HFFc6 (cell line): ENCODE measurements at regions not wholly inside any gene's neighbourhood (a gene's known extent, or its start where the extent isn't known, plus 50 kb on each side); places are given as distances from the start of the nearest gene placed in this dataset.

Experiments used
- DNase-seq: peaks from one replicate; pipeline ENCODE4 v3.0.0-alpha.2; 2018
- H3K27ac Mint-ChIP-seq: 2 replicates; pipeline ENCODE4 v1.8.0; 2020; ENCODE audit warnings: mild to moderate bottlenecking, mixed read lengths
- H3K27me3 Mint-ChIP-seq: 2 replicates; pipeline ENCODE4 v1.8.0; 2021; ENCODE audit warnings: mild to moderate bottlenecking, moderate library complexity, mixed read lengths; ENCODE audit not compliant: insufficient read depth
- H3K36me3 Mint-ChIP-seq: 2 replicates; pipeline ENCODE4 v1.8.0; 2021; ENCODE audit warnings: low read depth, mixed read lengths
- H3K4me1 Mint-ChIP-seq: 2 replicates; pipeline ENCODE4 v1.8.0; 2020; ENCODE audit warnings: low read depth, mixed read lengths
- H3K4me3 Mint-ChIP-seq: 2 replicates; pipeline ENCODE4 v1.8.0; 2020; ENCODE audit warnings: mild to moderate bottlenecking, moderate library complexity, mixed read lengths
- H3K9me3 Mint-ChIP-seq: 2 replicates; pipeline ENCODE4 v1.8.0; 2020; ENCODE audit warnings: mild to moderate bottlenecking, mixed read lengths
- TF ChIP-seq, protein P1 (sequence below): fragments of 200-600 bp; sonication (generic); IDR thresholded peaks from 2 replicates; pipeline ENCODE4 v1.5.0; 2021; ENCODE audit warnings: antibody characterized with exemption, mild to moderate bottlenecking

DNA sequence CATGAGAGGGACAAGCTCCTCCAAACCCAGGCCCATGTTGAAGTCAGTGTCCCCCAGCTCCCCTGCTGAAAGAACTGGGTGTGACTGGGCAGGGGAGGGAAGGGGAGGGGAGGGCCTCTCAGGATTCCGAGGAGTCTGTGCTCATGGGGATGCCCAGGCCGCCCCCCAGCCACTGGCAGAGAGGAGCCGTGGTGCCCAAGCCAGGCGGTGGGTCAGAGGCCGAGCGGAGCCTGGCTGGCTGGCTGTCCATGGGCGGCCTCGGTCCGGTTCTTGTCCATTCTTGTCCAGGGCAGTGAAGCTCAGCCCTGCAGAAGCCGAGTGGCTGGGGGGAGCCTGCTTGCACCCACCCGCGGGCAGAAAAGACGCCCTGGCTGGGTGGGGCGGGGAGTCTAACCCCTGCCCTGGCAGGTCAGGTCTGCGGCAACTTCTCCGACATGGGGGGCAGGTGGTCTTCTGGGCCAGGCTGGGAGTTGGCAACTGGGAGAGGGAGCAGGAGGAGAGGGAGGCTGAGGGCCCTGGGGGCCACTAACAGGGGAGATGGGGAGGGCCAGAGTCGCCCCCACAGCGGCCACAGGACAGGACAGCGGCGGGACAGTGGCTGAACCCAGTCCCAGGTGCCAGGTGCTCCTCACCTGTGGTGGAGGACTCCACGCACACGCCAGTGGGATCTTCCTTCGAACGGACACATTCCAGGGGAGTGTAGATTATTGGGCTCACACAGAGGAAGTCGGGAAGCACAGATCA is 54.1 kb downstream of the FOXL3 start:
- H3K27ac Mint-ChIP-seq = no peak overlapping the region
- peaks cover 8% of the 10 kb centered on the region; the same call in 1 of the 2 replicates for H3K9me3 Mint-ChIP-seq
- no peaks in the 10 kb centered on the region for H3K4me1 Mint-ChIP-seq
- DNase-seq = no peak
- no peaks in the 10 kb centered on the region for H3K36me3 Mint-ChIP-seq
- TF ChIP-seq, protein P1, sequence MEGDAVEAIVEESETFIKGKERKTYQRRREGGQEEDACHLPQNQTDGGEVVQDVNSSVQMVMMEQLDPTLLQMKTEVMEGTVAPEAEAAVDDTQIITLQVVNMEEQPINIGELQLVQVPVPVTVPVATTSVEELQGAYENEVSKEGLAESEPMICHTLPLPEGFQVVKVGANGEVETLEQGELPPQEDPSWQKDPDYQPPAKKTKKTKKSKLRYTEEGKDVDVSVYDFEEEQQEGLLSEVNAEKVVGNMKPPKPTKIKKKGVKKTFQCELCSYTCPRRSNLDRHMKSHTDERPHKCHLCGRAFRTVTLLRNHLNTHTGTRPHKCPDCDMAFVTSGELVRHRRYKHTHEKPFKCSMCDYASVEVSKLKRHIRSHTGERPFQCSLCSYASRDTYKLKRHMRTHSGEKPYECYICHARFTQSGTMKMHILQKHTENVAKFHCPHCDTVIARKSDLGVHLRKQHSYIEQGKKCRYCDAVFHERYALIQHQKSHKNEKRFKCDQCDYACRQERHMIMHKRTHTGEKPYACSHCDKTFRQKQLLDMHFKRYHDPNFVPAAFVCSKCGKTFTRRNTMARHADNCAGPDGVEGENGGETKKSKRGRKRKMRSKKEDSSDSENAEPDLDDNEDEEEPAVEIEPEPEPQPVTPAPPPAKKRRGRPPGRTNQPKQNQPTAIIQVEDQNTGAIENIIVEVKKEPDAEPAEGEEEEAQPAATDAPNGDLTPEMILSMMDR = no peak
- H3K4me3 Mint-ChIP-seq = no peak overlapping the region
- peaks cover 18% of the 10 kb centered on the region for H3K27me3 Mint-ChIP-seq

DNA sequence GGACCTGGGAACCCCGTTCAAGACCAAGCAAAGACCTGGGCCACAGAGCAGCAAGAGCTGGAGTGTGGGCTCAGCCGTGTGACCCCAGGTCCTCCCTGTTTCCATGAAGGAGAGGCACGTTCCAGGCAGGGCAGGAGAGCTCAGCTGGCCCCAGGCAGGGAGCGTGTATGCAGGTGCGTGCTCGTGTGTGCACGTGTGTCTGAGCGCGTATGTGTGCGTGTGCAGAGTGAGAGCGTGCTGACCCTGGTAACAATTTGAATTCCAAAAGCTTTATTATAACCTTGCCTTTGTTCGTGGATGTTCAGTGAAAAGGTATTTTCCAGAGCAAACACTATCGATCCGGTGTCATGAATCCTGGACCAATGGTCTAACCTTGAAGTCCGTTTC is 54.6 kb downstream of the FOXL3 start:
- Mint-ChIP-seq H3K9me3 (peaks cover 10% of the 10 kb centered on the region; the same call in 1 of the 2 replicates), H3K4me1 (no peaks in the 10 kb centered on the region), H3K36me3 (no peaks in the 10 kb centered on the region), H3K27ac (no peak overlapping the region), H3K4me3 (no peak overlapping the region), H3K27me3 (peaks cover 16% of the 10 kb centered on the region)
- DNase-seq = no peak
- TF ChIP-seq, protein P1 = no peak

DNA sequence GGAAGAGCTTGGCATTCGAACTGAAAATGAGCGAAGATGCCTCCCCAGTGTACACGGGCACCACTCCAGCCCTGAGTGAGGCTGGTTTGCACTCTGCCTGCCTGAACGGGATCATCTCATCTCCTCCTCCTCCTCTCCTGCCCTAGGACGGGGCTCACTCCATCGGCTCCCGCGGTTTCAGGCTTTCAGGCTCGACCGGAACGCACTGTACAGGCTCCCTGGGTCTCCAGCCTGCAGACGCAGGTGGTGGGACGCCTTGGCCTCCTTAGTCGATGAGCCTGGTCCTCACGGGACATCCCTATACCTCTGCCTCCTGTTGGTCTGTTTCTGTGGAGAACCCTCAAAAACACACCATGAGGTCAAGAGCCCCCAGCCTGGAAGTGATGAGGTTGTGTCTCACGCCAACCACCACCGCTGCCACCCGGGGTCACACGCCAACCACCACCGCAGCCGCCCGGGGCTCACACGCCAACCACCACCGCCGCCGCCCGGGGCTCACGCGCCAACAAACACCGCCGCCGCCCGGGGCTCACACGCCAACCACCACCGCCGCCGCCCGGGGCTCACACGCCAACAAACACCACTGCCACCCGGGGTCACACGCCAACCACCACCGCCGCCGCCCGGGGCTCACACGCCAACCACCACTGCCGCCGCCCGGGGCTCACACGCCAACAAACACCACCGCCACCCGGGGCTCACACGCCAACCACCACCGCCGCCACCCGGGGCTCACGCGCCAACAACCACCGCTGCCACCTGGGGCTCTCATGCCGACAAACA is 56.3 kb downstream of the FOXL3 start:
- Mint-ChIP-seq H3K36me3 (no peaks in the 10 kb centered on the region), H3K9me3 (peaks cover 10% of the 10 kb centered on the region; the same call in 1 of the 2 replicates), H3K27me3 (peaks cover 9% of the 10 kb centered on the region), H3K4me1 (no peaks in the 10 kb centered on the region), H3K27ac (no peak overlapping the region), H3K4me3 (no peak overlapping the region)
- TF ChIP-seq, protein P1 = no peak
- DNase-seq = no peak

DNA sequence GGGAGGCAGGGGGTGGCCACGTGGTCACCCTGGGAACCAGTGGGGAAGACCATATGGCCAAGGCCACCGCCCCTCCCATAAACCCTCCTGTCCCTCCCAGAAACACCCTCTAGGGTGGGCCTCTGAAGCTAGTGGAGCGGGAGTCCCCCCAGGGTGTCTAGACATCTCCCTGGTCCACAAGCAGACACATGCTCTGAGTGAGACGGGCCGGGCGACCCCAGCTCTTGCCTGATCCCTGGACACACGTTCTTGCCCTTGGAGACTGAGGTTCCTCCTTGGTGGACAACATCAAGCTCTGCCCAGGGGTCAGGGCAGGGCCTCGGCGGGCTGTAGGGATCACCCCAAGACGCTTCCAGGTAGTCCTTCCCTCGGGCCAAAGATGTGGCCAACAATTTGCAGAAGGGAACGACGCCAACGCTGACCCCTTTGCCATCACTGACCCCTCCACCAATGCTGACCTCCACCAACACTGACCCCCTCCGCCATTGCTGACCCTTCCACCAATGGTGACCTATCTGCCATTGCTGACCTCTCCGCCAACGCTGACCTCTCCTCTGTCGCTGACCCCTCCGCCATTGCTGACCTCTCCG is 57.1 kb downstream of the FOXL3 start:
- Mint-ChIP-seq H3K36me3 (peaks cover 5% of the 10 kb centered on the region; the same call in 1 of the 2 replicates), H3K27me3 (peaks cover 8% of the 10 kb centered on the region), H3K9me3 (peaks cover 16% of the 10 kb centered on the region), H3K27ac (no peak overlapping the region), H3K4me3 (no peak overlapping the region), H3K4me1 (no peaks in the 10 kb centered on the region)
- no peak for DNase-seq
- TF ChIP-seq, protein P1 = no peak

DNA sequence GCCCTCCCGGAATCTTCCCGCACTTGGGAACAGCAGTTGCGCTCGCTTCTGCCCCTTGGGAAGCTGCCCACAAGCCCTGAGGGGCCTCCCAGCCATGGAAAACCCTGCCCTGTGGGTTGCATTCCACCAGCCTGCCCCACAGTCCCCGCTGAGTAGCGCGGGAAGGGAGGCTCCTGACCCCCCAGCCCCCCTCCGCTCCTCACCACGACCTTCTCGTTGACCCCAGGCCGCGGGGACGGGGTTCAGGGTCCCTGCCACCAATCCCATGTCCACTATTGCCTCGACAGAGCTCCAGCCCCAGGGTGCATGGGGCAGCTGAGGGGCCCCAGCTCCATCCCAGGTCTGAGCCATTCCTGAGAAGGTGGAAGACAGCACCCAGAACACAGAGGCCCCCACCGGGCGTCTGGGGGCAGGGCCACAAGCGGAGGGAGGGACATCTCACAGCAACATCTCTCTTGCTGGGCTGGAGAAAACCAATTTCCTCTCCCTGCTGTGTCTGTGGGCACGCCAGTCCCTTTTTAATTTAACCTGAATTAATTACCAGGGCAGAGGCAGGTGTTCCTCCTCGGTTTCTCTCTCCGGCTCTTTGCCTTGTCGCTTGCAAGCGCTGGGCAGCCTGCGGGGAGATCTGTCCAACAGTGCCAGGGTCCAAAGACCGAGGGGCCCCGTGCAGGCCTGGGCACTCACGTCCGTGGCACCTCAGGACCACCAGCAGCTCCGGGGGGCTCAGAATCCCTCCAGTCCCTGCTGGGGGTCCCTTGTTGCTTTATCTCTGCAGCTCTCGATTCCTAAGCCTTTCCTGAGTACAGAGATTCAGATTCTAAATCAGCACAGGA is 57.9 kb downstream of the FOXL3 start:
- Mint-ChIP-seq H3K4me1 (no peaks in the 10 kb centered on the region), H3K4me3 (no peak overlapping the region), H3K9me3 (peaks cover 17% of the 10 kb centered on the region), H3K27me3 (peaks cover 8% of the 10 kb centered on the region), H3K27ac (no peak overlapping the region), H3K36me3 (peaks cover 6% of the 10 kb centered on the region; the same call in 1 of the 2 replicates)
- DNase-seq = no peak
- TF ChIP-seq, protein P1 = no peak
